ENCODE measurements at regions not wholly inside any gene's neighbourhood (a gene's known extent, or its start where the extent isn't known, plus 50 kb on each side); places are given as distances from the start of the nearest gene placed in this dataset.

- TF ChIP-seq CTCF (IDR thresholded peaks at IDR 0.05): no peak
- H3K4me3 ChIP-seq: no peak overlapping the region
- no peak overlapping the region for H3K27ac ChIP-seq
- no peak for DNase-seq (ENCODE audit: low spot score)
These were observed 84.6 kb downstream of the MAFB start for GRCh38 chr20:40604416-40604815.

GRCh38 chr20:40603057-40603651, 85.9 kb downstream of the MAFB start:
- no peak for DNase-seq (ENCODE audit: low spot score)
- Histone ChIP-seq H3K27ac (no peak overlapping the region), H3K4me3 (no peak overlapping the region)
- TF ChIP-seq CTCF (IDR thresholded peaks at IDR 0.05): no peak

GRCh38 chr20:40602381-40602780, 86.7 kb downstream of the MAFB start:
- no peak for TF ChIP-seq CTCF (IDR thresholded peaks at IDR 0.05)
- no peak overlapping the region for H3K27ac ChIP-seq
- H3K4me3 ChIP-seq: no peak overlapping the region
- no peak for DNase-seq (ENCODE audit: low spot score)

- Histone ChIP-seq H3K27ac (no peak overlapping the region), H3K4me3 (no peak overlapping the region)
- TF ChIP-seq CTCF (IDR thresholded peaks at IDR 0.05): no peak
- DNase-seq (ENCODE audit: low spot score): no peak
These were observed 88.4 kb downstream of the MAFB start for GRCh38 chr20:40600441-40601219.

GRCh38 chr20:40599987-40600386, 89.0 kb downstream of the MAFB start:
- H3K27ac ChIP-seq: no peak overlapping the region
- TF ChIP-seq CTCF (IDR thresholded peaks at IDR 0.05): no peak
- no peak for DNase-seq (ENCODE audit: low spot score)
- no peak overlapping the region for H3K4me3 ChIP-seq

GRCh38 chr20:40592941-40593340, 96.1 kb downstream of the MAFB start:
- H3K27ac ChIP-seq: no peak overlapping the region
- DNase-seq (ENCODE audit: low spot score): no peak
- TF ChIP-seq CTCF (IDR thresholded peaks at IDR 0.05): no peak
- H3K4me3 ChIP-seq: no peak overlapping the region

GRCh38 chr20:40591536-40591935, 97.5 kb downstream of the MAFB start:
- Histone ChIP-seq H3K27ac (no peak overlapping the region), H3K4me3 (no peak overlapping the region)
- TF ChIP-seq CTCF (IDR thresholded peaks at IDR 0.05): no peak
- no peak for DNase-seq (ENCODE audit: low spot score)

All from coronary artery (tissue), 2 donors.